Activated naive CD4-positive, alpha-beta T cell treated with anti-CD3 and anti-CD28 coated beads, Interleukin-2, amount 50 U/mL, for 16 hours (primary cell): ENCODE measurements at regions not wholly inside any gene's neighbourhood (a gene's known extent, or its start where the extent isn't known, plus 50 kb on each side); places are given as distances from the start of the nearest gene placed in this dataset.

Experiments
- DNase-seq: peaks from one replicate; pipeline ENCODE4 v3.0.0-alpha.2; 2020

- no peak for DNase-seq
Measured at GRCh38 chr1:186620566-186621350, 59.5 kb downstream of the PTGS2 start.

- DNase-seq, result peak; percentile 35
Measured at GRCh38 chr1:186618401-186619170, 61.6 kb downstream of the PTGS2 start.

GRCh38 chr1:186617926-186618325, 62.3 kb downstream of the PTGS2 start:
- DNase-seq, result no peak

- no peak for DNase-seq
Measured at GRCh38 chr1:186616511-186616910, 63.7 kb downstream of the PTGS2 start.

- DNase-seq, result no peak
Measured at GRCh38 chr1:186615332-186615731, 64.9 kb downstream of the PTGS2 start.

GRCh38 chr1:186611156-186611555, 69.1 kb downstream of the PTGS2 start:
- DNase-seq, result no peak

GRCh38 chr1:186609183-186609582, 71.0 kb downstream of the PTGS2 start:
- no peak for DNase-seq

GRCh38 chr1:186605762-186606350, 74.4 kb downstream of the PTGS2 start:
- DNase-seq, result peak; percentile 16

- no peak for DNase-seq
Measured at GRCh38 chr1:186595969-186596368, 84.3 kb downstream of the PTGS2 start.

GRCh38 chr1:186578325-186579016, 101.8 kb downstream of the PTGS2 start:
- DNase-seq, result no peak

GRCh38 chr1:186577633-186578032, 102.6 kb downstream of the PTGS2 start:
- no peak for DNase-seq

- DNase-seq, result no peak
Measured at GRCh38 chr1:186577216-186577615, 103.0 kb downstream of the PTGS2 start.

- DNase-seq, result no peak
Measured at GRCh38 chr1:186575348-186575747, 104.9 kb downstream of the PTGS2 start.

GRCh38 chr1:186574926-186575325, 105.3 kb downstream of the PTGS2 start:
- no peak for DNase-seq

GRCh38 chr1:186572509-186572908, 107.7 kb downstream of the PTGS2 start:
- DNase-seq, result no peak

- DNase-seq, result no peak
Measured at GRCh38 chr1:186571771-186572170, 108.5 kb downstream of the PTGS2 start.

- no peak for DNase-seq
Measured at GRCh38 chr1:186569856-186570255, 108.9 kb upstream of the PDC start.

GRCh38 chr1:186568221-186568620, 107.3 kb upstream of the PDC start:
- DNase-seq, result no peak

GRCh38 chr1:186566140-186566855, 105.4 kb upstream of the PDC start:
- no peak for DNase-seq

- no peak for DNase-seq
Measured at GRCh38 chr1:186564582-186564981, 103.7 kb upstream of the PDC start.

GRCh38 chr1:186559601-186560116, 98.7 kb upstream of the PDC start:
- no peak for DNase-seq

- DNase-seq, result no peak
Measured at GRCh38 chr1:186557147-186557777, 96.3 kb upstream of the PDC start.
